HG03469 (cell line): ENCODE measurements at regions not wholly inside any gene's neighbourhood (a gene's known extent, or its start where the extent isn't known, plus 50 kb on each side); places are given as distances from the start of the nearest gene placed in this dataset.
"Not testable (repeated sequence)": the region's sequence is repeated elsewhere in the genome, so short reads cannot be mapped to it uniquely, and the experiment has no call there.

Source experiments
- ATAC-seq: cut with Tn5 transposase; IDR thresholded peaks from one replicate; pipeline ENCODE4 v1.9.1; 2021; ENCODE audit warnings: mild to moderate bottlenecking, moderate library complexity, moderate number of reproducible peaks; ENCODE audit not compliant: unreplicated experiment

DNA sequence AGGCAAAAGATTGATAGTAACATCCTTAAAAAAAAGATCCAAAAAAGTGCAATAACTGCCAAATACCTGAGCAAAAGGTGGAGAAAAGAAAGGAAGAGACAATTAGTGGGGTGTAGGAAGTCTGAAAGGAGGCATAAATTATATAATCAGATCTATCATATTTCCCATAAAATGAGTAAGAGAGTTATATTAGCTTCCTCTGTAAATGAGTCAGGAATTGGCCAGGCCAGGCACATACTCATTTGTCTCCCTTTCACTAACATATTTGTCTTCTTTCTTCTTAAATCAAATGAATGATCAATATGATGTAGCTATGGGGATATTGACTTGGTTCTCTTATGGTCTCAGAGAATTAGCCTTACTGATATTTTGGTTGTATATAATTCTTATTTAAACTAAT, 292.3 kb upstream of the CADM2 start:
- no peak for ATAC-seq

DNA sequence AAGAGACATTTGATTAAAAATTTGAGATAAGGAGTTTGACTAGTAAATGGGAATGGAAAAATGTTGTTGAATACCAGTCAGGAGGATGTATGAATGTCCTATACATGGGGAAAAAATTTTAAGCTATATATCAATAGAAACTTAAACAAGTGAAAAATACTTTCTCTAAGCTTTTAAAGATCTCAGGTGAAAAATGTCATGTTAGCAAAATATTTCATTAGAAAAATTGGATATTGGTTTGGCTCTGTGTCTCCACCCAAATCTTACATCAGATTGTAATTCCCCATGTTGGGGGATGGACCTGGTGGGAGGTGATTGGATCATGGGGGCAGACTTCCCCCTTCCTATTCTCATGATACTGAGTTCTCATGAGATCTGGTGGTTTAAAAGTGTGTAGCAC, 279.6 kb upstream of the CADM2 start:
- no peak for ATAC-seq

- no peak for ATAC-seq
Measured at GRCh38 chr3:84680700-84681099, 278.1 kb upstream of the CADM2 start.

DNA sequence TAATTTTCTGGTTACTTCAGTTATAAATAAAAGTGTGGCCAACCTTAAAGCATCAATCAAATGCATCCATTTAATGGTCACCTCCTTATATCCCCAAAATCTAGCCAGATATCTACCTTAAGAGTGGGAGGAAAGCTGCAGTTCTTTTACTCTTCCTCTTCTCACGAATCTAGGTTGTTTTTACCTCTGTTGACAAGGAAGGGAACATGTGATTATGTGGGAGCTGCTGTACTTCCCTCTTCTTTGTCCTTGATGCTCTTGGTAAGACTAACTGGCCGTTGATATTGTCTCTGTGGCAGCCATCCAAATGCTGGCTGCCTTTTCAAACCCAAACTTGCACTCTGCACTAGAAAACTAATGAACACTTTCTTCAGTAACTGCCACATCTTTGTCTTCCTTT, 275.3 kb upstream of the CADM2 start:
- ATAC-seq: no peak

GRCh38 chr3:84685467-84685866, 273.3 kb upstream of the CADM2 start:
- no peak for ATAC-seq

- ATAC-seq: no peak
Measured at GRCh38 chr3:84692261-84692660, 266.5 kb upstream of the CADM2 start.

DNA sequence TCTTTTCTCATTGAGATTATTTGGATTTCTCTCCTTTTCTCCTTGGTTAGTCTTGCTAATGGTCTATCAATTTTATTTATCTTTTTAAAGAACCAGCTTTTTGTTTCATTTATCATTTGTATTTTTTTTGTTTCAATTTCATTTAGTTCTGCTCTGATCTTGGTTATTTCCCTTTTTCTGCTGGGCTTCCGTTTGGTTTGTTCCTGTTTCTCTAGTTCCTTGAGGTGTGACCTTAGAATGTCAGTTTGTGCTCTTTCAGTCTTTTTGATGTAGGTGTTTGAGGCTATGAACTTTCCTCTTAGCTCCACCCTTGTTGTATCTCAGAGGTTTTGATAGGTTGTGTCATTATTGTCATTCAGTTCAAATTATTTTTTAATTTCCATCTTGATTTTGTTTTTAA, 248.5 kb upstream of the CADM2 start:
- not testable (repeated sequence) for ATAC-seq

DNA sequence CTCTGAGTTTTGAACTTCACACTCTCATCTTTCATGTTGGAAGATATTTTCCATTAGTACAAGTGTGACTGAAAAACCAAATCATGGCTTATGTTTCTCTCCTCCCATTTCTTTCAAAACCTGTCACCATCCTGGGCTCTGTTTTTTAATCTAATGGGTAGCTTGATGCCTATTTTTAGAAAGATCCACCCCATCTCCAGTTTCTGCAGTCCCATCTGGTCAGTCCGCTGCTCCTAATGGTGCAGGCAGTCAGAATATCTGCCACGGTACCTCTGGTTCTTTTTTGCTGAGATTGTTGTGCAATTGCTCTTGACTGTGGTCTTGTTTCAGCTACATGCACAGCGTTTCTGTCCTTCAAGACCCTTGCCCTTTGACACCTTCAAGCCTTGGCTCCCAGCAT, 240.9 kb upstream of the CADM2 start:
- no peak for ATAC-seq

GRCh38 chr3:84724877-84725276, 233.9 kb upstream of the CADM2 start:
- no peak for ATAC-seq

GRCh38 chr3:84727616-84728015, 231.2 kb upstream of the CADM2 start:
- ATAC-seq: no peak

DNA sequence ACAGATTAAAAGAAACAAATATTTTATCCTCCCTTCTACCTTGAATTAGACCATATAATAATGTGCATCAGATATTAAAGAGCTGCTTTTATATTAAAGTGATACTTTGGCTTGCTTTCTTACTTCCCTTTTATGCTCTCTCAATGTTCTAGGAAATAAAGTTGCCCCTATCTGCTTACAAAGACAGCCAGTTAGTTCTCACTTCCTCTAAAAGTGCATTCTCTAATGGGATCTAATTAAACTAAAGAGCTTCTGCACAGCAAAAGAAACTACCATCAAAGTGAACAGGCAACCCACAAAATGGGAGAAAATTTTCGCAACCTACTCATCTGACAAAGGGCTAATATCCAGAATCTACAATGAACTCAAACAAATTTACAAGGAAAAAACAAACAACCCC, 224.1 kb upstream of the CADM2 start:
- ATAC-seq: not testable (repeated sequence)

DNA sequence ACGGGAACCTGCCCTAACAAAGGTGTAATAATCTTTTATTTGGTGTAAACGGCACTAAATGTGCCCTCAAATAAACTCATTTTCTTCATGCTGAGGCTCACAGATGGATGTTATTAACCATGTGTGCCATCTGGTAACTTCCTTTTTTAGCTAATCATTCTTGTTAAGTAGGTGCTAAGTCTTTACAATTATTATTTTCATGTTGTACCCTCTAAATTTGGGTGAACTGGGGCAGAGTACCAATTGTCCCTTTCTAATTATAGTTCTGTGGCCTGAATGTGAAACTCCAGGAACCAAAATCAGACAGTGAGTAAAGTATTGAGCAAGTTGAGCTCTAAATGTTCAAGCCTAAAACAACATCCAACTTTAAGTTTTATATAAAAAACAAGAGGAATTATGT, 220.7 kb upstream of the CADM2 start:
- ATAC-seq: no peak

- no peak for ATAC-seq
Measured at GRCh38 chr3:84742915-84743425, 215.8 kb upstream of the CADM2 start.

DNA sequence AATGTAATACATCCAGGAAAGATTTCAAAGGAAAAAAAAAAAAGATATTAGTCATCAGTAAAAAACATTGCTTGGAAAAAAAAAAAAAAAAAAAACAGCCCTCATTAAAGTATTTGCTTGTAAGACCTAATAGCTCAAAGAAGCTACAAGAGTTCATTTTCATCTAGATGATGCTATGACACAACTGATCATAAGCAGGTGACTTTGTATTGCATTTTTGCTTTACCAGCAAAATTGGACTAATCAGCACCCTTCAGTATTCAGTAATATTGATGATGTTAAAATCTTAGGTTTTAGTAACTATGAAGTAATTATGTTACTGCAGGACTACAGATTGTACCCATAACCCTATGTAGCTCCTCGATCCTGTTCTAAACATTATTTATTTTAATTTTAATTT, 214.7 kb upstream of the CADM2 start:
- no peak for ATAC-seq

- no peak for ATAC-seq
Measured at GRCh38 chr3:84755860-84756259, 202.9 kb upstream of the CADM2 start.

- ATAC-seq: no peak
Measured at GRCh38 chr3:84759361-84759760, 199.4 kb upstream of the CADM2 start.

- no peak for ATAC-seq
Measured at GRCh38 chr3:84772841-84773240, 185.9 kb upstream of the CADM2 start.

- no peak for ATAC-seq
Measured at GRCh38 chr3:84783281-84783680, 175.5 kb upstream of the CADM2 start.

DNA sequence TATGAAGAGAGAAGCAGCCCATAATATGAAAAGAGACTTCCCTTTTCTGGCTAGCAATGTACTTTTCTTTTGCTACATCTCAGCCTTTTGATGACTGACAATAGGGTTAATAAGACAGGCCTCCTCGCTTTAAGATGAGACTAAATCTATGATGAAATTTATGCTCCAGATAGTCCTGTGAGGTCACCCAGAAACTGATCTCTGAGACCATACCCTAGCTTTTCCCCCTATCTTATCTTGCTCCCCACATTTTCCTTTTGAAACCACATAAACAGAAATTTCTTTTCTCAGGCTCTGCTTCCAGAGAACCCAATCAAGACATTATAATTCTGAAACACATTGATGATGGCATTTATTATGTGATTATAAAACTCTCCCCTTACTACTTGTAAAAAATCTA, 168.8 kb upstream of the CADM2 start:
- ATAC-seq: no peak

DNA sequence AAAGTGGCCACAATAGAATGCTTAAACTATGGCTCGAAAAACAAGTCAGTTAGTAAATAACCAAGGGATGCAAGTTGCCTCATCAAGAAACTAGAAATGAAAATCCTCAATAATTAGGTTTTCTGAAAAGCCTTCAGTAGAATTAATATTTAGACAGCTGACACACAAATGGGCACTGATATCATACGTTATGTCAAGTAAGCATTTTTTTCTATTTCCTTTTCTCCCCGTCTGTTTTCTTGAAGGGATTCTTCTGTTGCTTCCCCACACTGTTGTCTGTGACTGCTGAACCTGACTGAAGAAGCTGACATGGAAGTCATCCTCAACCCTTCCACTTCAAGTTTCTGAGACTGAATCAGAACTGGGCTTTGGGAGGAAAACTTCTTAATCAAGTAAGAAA, 151.8 kb upstream of the CADM2 start:
- no peak for ATAC-seq

DNA sequence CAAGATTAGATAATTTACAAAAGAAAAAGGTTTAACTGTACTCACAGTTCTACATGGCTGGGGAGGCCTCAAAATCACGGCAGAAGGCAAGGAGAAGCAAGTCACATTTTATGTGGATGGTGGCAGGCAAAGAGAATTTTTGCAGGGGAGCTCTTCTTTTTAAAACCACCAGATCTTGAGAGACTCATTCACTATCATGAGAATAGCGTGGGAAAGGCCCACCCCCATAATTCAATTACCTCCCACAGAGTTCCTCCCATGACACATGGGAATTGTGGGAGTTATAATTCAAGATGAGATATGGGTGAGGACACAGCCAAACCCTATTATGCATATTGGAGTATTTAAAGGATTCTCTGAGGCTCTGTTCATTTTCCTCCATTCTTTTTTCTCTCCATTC, 138.7 kb upstream of the CADM2 start:
- no peak for ATAC-seq

DNA sequence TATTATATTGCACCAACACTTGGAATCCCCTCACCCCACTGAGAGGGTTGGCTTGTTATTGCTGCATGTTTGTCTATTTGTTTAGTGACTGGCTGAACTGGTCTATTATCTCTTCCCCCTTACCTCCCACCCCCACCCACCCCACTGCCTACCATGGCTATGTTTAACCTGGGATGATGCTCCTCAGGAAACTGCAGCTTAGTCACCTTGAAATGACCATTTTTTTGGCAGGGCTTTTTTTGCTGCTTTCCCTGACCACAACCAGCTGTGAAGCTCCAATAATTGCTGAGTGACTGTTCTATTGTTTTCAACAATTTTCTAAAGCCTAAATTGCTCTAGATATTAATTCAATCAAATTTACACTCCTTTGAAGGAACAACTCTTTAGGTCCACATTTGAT, 137.9 kb upstream of the CADM2 start:
- ATAC-seq: no peak

- ATAC-seq: no peak
Measured at GRCh38 chr3:84825817-84826216, 133.0 kb upstream of the CADM2 start.

DNA sequence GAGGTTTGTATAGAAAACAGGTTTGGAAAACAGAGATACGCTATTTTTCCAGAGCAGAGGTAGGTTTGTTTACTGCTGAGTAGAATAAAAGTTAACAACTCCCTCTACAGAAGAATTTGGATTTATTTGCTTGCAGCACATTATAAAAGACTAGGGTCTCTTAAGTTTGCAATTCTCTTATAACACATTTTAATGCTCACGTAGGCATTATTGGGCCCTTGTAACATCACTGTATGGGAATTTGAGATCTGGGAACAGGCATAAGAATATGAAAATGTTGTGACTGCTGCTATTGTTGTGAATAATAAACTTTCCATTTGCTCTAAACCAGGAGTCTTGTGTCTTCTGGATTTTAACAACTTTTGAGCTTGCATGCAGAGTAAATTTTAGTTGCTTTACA, 128.3 kb upstream of the CADM2 start:
- no peak for ATAC-seq
